ENCODE measurements at regions not wholly inside any gene's neighbourhood (a gene's known extent, or its start where the extent isn't known, plus 50 kb on each side); places are given as distances from the start of the nearest gene placed in this dataset.

GRCh38 chr1:34419663-34420136, 243.0 kb downstream of the C1orf94 start:
- TF ChIP-seq, protein P1, sequence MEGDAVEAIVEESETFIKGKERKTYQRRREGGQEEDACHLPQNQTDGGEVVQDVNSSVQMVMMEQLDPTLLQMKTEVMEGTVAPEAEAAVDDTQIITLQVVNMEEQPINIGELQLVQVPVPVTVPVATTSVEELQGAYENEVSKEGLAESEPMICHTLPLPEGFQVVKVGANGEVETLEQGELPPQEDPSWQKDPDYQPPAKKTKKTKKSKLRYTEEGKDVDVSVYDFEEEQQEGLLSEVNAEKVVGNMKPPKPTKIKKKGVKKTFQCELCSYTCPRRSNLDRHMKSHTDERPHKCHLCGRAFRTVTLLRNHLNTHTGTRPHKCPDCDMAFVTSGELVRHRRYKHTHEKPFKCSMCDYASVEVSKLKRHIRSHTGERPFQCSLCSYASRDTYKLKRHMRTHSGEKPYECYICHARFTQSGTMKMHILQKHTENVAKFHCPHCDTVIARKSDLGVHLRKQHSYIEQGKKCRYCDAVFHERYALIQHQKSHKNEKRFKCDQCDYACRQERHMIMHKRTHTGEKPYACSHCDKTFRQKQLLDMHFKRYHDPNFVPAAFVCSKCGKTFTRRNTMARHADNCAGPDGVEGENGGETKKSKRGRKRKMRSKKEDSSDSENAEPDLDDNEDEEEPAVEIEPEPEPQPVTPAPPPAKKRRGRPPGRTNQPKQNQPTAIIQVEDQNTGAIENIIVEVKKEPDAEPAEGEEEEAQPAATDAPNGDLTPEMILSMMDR (IDR thresholded peaks at IDR 0.05; ENCODE audit: insufficient read depth, low read length, poor library complexity, severe bottlenecking) = no peak
- TF ChIP-seq EZH2phosphoT487 (conservative IDR thresholded peaks at IDR 0.05; ENCODE audit: low read length) = no peak

Measured in SU-DHL-6 (cell line).